ENCODE measurements at regions not wholly inside any gene's neighbourhood (a gene's known extent, or its start where the extent isn't known, plus 50 kb on each side); places are given as distances from the start of the nearest gene placed in this dataset.

DNA sequence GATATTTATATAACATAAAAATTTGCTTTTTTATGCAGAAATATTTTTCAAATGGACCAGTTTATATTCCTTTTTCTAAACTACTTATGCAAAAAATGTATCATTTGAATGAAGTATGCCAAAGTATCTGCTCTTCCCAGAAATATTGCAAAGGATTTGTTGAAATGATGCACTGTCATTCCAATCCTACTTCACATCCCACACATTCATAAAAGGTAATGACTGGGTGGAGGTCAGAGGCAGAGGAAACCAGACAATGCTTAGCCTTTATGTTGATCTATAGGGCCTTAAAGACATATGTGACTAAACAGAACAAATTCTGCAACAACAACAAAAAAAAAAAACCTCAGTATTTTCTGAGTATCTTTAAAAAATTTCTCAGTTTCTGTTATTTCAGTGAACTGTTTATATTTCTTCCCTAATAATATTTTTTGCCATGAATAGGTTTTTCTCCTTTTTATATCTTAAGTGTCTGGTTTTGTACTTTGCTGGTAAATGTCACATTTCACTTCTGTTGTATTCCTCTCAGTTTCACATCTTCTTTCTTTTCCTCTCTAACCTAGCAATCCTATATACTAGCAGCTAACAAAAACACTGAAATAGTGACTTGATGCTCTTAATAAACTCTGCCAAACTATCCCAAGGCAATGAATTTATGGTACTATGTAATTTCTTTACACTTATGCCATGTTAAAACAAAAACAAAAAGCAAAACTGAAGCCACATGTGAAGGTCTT is 374.1 kb downstream of the BCKDHB start:
- no peak for DNase-seq

DNA sequence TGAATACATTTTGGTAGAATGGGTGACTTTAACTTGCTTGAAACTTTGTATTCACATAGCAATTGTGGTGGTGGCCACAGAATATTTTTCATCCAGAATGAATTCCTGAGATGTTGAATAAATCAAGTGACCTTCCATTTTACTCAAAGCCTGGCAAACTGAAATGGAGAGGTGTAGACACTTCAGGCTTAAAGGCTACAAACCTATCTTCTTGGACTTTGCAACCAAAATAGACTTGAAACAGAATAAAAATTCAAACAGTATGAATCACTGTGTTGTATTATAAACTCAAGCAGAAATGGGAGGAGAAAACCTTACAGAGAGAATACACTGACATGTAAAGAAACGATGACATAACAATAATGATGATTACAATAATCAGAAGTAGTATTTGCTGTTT is 371.6 kb downstream of the BCKDHB start:
- no peak for DNase-seq

DNA sequence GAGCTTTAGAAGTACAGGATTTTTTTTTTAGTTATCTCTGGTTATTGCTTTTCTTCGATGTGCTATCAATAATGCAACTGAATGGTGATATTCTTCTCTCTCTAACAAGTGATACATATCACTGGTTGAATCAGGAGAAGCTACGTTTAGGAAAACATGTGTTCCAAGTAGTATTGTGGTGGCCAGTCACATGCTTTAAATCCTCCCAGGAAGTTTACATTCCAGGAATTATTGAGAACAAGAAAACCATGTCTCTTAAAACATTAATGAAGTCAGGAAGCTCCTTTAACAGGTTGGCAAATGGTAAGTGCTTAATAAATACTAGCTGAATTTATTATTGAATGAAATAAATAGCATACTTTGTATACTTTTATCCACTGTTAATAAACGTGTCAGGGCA is 371.1 kb downstream of the BCKDHB start:
- DNase-seq: no peak

DNA sequence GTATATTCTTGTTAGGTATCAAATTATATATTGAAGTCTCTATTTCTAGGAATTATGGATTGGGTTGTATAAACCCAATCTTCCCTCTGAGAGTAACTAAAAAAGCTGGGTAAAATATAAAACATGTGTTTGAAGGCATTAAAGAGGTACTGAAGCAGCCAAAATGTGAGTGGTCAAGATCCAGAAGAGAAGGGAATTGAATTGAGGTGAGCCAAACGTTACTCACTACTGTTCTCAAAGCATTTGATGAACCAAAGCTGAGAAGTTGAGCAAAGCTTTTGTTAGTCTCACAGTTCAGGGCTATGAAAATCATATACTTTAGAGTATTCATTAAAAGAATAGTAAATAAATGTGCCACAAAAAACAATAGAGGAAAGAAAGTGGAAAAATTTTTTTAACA is 365.8 kb downstream of the BCKDHB start:
- DNase-seq: no peak

DNA sequence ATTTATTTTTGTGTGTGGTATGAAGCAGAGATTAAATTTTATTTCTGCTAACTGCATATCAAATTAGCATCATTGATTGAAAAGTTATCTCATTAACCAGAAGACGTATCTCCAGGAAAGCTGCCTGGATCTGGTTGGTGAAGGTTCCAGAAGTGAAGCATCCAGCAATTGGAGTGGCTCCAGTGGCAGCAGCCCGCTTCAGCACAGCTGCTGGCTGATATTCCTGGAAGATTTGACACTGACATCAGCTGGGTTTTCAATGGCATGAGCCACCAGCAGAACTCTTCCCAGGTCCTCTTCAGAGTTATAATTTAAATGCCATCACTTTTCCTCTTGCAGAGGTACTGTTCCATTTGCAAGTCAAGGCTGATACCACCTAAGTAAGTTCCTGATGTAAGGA is 363.5 kb downstream of the BCKDHB start:
- no peak for DNase-seq

DNA sequence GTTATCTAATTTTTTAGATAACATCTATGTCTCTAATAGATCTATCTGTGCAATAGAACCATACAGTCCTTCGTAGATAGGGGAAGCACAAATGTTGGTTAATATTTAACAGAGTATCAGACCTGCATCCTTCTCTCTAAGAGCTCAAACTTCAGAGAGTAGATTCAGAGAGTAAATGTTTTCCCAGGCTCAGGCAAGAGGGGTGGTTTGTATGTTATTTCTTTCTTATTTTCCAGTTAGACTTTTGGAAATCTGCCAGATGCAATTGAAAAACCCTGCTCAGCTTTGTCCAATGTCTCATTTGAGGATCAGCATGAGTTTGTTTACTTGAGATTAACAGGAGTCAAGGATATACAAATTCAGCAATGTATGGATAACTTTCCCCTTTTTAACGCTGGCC is 361.9 kb downstream of the BCKDHB start:
- DNase-seq: no peak

DNA sequence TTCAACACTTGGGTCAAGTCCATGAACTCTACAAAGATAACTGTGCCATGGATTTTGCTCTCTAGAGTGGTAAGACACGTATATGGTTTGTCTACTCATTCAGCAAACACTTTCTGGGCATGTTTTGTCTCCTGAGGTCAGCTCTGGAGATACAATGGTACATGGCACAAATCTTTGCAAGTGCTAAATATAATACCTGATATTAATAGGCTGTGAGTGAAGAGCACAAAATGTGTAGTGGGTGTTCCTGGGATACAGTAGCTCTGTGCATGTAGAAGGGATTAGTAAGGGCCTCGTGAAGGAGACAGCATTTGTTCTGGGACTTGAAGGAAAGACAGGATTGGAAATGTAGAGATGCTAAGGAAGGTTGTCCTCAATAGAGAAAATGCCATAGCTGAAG is 360.9 kb downstream of the BCKDHB start:
- no peak for DNase-seq

DNA sequence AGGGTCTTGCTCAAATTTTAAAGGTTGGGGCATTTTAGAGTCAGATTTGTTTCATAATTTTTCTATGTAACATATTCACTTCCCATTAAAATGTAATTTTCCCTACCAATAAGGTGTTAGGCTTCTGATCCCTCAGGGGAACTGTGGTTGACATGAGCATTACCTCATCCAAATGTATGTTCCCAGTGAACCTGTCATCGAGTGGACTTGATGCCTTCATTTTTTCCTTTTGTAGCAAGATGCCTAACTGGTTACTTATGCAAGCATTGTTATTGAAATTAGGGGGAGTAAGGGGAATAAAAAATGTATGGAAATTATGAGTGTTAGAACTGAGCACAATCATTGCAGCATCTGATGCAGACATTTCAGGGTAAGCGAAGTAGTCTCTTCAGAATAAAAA is 360.5 kb downstream of the BCKDHB start:
- DNase-seq: no peak

DNA sequence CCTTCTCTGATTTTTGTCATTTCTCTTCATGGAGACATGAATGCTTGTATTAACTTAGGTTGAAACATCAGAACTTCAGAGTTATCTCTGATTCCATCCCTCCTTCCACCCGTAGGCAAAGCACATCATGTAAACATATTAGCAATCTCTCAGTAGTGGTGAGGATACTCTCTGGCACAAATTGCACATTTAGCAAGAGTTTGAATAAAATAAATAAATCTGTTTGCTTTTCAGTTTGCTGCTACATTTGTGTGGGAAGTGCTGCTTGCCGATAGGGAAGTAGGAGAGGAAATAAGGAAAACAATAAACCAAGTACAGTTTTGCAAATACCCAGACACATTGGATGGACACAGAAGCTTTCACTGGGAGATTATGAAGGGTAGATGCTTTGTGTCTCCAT is 359.0 kb downstream of the BCKDHB start:
- DNase-seq: no peak

DNA sequence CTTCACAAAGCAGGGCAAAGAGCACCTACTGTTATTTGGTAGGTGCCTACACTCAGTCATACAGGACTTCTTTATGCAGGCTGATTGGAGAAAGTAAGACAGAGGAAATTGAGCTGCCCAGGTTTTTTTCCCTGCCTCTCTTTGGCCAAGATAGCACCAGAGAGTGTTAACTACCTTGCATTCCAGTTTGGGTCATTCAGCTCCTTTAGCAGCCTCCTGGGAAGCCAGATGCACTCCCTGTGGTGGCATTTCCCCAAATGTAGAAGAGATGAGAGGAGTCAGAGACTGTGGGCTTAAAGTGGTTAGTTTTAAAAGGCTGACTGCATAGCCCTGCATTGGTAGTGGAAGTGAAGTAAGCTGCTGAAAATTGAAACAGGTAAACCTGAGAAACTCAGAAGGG is 358.4 kb downstream of the BCKDHB start:
- DNase-seq: no peak

DNA sequence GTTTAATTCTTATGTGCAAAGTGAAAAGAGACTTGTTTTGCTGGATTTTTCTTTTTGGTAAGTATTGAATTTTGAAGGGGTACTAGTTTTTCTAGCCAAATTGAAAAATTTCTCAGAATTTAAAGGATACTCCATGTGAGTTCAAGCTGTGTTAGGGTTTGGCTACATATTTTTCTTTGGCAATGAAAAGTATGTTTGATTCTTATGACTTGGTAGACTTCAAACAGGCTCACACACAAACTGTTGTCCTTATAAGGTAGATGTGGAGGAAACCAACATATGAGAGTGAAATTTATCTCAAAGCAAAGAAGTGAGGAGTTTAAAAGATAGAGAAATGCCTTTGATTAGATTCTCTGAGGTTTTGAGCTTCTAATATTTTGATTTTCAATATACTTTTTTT is 356.7 kb downstream of the BCKDHB start:
- DNase-seq: no peak

DNA sequence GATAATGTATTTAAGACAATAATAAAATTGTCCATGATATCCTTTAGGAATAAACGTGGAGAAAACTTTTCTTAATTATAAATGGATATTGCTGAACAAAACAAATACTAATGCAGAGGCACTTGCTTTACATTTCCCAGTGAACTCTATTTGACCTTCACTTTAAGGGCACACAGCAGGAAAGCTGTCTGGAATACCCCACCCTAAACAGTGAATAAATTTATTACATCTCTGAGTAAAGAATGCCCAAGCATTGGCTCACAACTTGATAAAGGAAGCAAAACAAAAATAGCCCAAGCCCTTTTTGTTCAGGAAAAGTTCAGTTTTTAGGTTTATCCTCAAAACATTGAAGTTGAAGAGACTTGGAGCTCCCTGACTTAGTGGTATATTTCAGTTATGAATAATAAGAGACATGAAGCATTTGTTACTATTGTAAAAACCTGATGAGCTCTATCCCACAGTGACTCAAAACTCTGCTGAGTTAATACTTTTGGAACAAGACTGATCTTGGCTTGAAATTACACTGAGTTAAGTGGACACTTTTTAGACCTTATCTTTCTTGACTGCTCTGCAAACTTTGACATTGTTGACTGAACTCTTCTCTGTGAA is 353.9 kb downstream of the BCKDHB start:
- no peak for DNase-seq

DNA sequence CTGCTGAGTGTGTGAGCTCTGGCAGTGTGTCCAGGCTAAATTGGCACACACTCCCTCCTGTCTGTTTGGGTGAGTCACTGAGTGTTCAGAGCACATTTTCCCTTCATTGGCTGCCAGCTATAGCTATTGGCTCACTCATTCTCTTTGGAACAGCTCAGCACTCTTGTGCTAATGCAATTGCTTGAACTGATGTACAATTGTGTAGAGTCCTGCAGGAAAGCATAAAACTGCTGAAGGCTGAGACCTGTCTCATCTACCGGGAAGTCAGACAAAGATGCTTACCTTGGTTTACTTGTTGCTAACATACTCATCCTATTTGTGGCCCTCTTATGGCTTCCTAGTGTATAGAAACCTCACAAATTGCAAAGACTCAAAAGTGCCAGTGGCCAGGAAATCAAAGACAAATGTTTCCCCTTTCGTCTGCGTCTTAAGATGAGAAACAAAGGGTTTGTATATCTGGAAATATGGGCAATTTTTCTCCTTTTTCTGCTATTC is 351.0 kb downstream of the BCKDHB start:
- no peak for DNase-seq

DNA sequence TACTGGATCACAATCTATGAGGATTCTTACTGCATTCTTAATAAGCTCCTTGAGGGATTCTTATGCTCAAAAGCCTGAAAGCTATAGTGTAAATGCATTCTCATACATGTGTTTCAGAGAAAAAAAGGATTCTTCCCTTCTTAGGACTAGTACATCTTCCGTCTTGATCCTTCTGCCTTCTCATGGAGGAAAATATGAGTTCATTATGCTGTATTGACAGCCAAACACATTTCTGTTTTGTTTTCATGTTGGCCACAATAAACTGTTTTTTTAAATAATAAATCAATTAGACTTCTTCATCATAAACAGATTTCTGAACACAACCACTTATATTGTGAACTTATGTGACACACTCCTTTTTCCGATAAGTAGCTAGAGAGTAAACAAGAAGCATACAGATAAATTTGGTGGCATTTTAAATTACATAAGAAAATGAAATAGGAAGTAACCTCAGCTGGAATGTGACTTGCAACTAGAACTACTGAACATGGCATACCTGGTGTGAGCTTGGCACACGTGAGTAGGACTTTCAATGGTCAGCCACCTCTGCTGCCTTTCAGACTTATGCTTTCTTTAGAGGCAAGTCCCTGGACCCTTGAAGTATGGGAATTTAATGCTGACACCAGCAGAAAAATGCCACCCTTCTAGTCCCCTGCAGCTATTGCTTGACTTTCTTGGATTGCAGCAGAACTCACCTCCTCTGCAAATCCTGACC is 350.4 kb downstream of the BCKDHB start:
- no peak for DNase-seq

DNA sequence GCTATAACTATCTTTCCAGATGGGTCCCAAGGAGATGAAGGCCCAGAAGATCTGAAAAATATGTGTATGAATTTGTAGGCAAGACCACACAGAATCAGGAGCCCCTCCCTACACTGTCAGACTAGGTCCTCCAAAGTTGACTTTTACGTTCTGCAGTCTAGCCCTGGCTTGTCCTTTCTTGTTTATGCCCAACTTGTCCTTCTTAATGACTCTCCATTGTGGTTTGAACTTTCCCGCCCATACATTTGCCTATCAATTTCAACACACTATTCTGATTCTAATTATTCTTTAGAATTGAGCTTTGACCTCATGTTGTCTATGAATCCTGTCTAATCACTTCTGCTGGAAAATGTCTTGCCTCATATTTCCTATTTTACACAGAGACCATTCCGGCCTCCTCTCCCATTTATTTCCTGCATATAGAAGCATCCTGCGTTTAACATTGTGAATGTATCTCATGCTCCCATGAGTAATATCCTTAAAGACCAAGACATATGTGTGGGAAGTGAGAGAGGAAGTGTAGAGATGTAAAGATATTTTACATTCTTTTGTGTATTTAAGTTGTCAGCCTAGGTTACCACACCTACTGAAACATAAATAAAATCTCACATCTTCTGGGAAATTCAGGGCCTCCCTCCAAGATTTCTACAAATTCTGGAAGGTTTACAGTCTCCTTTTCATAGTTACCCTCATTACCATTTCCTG is 348.3 kb downstream of the BCKDHB start:
- no peak for DNase-seq

DNA sequence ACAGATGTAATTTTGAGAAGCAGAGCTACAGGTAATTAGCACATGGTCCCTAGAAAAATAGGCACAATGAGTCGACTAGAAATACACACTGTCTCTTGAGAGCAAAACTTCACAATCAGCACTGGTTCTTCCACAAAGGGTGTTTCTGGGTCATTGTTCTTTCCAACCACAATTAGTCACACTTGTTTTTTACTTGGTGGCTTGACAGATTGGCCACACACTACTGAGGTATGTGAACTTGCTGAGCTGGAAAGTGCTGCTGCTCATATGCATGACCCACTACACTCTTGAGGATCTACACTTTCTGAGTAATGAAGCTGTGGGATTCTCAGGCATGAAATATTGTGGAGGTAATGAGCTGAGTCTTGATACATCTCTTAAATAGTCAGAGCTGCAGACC is 347.7 kb downstream of the BCKDHB start:
- DNase-seq: no peak

DNA sequence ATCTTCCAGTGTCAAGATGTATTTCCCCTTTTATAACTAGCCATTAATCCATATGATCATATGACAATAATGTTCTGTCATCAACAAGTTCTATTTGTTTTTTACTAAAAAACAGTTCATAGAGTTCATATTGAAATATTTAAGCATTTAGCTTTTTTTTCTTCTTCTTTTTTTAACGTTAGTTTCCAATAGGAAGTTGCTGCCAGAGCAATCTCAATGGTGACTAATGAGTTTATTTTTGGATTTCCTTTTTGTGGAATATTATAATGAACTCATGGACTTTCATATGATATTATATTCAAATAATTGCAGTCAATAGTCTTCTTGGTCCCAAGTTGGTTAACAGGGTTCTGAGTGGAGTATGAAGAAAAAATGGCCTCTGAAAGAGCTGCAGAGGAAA is 343.3 kb downstream of the BCKDHB start:
- DNase-seq: no peak

DNA sequence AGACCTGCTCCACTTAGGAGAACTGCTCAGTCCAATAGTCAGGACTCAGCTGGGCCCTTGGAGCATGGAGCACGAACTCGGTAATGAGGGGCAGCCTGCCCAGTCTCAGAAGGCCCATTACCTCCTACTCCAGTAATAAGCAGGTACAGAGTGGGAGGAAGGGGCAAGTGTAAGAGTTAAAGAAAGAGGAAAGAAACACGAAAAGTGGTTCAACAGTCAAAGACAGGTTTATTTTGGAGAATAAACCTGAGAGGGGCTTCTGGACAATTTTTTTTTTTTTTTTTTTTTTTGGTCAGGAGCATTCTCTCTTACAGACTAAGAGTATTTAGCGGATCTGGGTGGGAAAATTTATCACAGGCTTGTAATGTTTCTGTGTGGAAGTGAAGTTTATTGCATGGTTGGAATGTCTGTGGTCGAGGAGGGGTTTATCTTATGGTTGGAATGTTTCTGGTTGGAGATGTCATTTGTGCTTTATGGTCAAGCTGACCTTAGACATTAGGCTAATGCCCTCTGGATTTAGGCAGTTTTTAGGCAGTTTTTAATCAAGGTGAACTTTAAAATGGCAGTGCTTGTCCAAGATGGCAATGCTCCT is 340.1 kb downstream of the BCKDHB start:
- no peak for DNase-seq

DNA sequence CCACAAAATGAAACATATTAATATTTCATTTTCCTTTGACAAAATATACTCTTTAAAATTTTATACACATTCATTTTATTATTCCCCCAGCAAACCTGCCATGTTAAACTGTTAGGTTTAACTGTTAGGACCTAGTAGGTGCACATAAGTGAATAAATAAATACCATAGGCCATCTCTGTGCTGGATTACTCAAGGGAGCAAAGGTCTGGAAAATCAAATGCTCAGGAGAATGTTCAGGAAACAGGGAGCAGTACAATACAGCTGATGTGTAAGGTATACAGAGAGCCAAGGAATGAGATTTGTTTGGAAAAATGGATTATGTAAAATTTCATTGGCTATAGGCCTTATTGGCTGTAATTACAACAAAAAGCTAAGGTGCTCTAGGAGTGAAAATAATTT is 339.3 kb downstream of the BCKDHB start:
- no peak for DNase-seq

DNA sequence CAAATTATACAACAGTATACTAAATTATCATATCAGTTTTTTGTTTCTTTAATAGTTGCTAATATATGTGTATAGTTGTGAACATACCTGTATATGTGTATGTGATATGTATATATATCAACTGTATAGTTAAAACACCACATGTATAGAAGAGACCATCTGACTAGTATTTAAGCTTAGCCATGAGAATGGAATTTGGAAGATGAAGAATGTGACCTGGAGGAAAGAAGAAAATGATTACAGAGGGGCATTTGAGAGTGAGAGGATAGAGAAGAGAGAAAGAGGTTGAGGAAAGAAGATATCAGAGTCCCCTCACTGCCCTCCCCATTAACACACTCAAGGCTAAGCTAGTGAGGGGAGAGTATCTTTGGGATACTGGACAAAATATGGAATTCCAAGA is 335.9 kb downstream of the BCKDHB start:
- DNase-seq: no peak

DNA sequence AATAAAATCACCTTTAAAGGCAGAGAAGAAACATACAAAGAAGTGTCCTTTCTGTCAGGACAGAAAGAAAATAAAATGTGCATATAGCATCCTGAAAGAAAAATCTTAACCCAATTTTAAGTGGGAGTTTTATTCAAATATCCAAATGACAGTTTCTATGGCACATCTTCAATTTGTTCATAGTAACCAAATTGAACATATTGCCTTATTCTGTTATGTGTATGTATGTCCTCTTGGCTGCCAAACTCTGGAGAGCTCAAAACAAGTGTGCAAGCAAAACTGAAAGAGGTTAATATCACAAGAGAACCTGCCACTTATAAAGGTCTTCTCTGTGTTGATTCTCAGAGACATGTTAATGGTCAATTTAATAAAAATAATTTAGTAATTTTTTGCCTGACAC is 334.7 kb downstream of the BCKDHB start:
- no peak for DNase-seq

DNA sequence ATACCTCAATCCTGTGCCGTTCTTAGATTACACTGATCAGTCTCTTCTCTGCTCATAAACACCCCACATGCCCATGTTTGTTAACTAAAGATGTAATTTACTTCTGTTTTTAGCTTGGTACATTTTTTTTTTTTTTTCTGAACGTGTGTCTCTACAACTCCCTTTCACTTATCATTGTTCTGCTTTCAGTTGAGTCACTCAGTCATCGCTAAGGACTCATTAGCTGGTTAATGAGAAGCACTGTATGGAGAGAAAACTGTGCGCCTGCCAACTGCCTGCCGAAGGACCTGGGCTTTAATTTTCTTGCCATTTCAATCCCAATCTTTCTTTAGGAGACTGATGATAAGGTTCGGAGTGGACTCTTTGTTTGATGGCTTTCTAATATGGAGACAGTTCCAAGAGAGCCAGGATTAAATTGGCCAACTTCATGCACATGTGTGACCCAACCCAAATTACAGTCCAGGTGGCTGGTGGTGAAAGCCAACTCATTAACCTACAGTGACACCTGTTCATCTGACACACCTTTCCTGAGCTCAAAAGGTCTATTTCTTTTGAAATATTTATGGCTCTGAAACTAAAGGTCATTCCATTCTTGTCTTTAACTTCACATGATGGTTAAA is 334.1 kb downstream of the BCKDHB start:
- DNase-seq: no peak
